Smooth muscle cell (in vitro differentiated cells): ENCODE measurements at regions not wholly inside any gene's neighbourhood (a gene's known extent, or its start where the extent isn't known, plus 50 kb on each side); places are given as distances from the start of the nearest gene placed in this dataset.
"Not testable (repeated sequence)": the region's sequence is repeated elsewhere in the genome, so short reads cannot be mapped to it uniquely, and the experiment has no call there.

Experiments
- DNase-seq: peaks from one replicate; lab custom pipeline; 2025; ENCODE audit not compliant: unreplicated experiment; lab: John Stamatoyannopoulos, UW
- H2AFZ ChIP-seq: fragments of 200-600 bp; sonication (generic); 2 replicates; pipeline ENCODE4 v1.6.0; 2016; ENCODE audit warnings: antibody characterized with exemption, low read depth, mild to moderate bottlenecking
- H3F3A ChIP-seq: fragments of 200-600 bp; sonication (generic); 2 replicates; pipeline ENCODE4 v1.6.0; 2017; ENCODE audit warnings: antibody characterized with exemption, low read depth
- H3K27ac ChIP-seq: fragments of 200-600 bp; sonication (generic); 2 replicates; pipeline ENCODE4 v1.5.1; 2016; ENCODE audit warnings: low read depth, mild to moderate bottlenecking
- H3K27me3 ChIP-seq: fragments of 200-600 bp; sonication (generic); 2 replicates; pipeline ENCODE4 v1.6.1; 2016; ENCODE audit warnings: low read depth, mild to moderate bottlenecking
- H3K36me3 ChIP-seq: fragments of 200-600 bp; sonication (generic); 2 replicates; pipeline ENCODE4 v1.5.1; 2016; ENCODE audit warnings: low read depth
- H3K4me1 ChIP-seq: fragments of 200-600 bp; sonication (generic); 2 replicates; pipeline ENCODE4 v1.5.1; 2016; ENCODE audit warnings: low read depth
- H3K4me2 ChIP-seq: fragments of 200-600 bp; sonication (generic); 2 replicates; pipeline ENCODE4 v1.6.0; 2016; ENCODE audit warnings: mild to moderate bottlenecking
- H3K4me3 ChIP-seq: fragments of 200-600 bp; sonication (generic); 2 replicates; pipeline ENCODE4 v1.5.1; 2016; ENCODE audit warnings: mild to moderate bottlenecking
- H3K79me2 ChIP-seq: fragments of 200-600 bp; sonication (generic); 2 replicates; pipeline ENCODE4 v1.6.0; 2016; ENCODE audit warnings: low read depth, mild to moderate bottlenecking
- H3K9ac ChIP-seq: fragments of 200-600 bp; sonication (generic); 2 replicates; pipeline ENCODE4 v1.6.0; 2016; ENCODE audit warnings: low read depth
- H3K9me3 ChIP-seq: fragments of 200-600 bp; sonication (generic); replicated peaks from 2 replicates; pipeline ENCODE4 v1.5.1; 2016; ENCODE audit warnings: low read depth
- H4K20me1 ChIP-seq: fragments of 200-600 bp; sonication (generic); 2 replicates; pipeline ENCODE4 v1.6.0; 2016; ENCODE audit warnings: low read depth
- WGBS: methylation state at CpG from one replicate; pipeline ENCODE4 v1.1.7; 2016; ENCODE audit warnings: low lambda C conversion rate; 5-methylcytosine and 5-hydroxymethylcytosine counted together
- TF ChIP-seq, protein P1 (sequence below): fragments of 200-600 bp; sonication (generic); IDR thresholded peaks from 2 replicates; pipeline ENCODE4 v1.5.1; 2017; ENCODE audit warnings: borderline replicate concordance, mild to moderate bottlenecking, antibody characterized with exemption; ENCODE audit not compliant: insufficient read depth, poor library complexity, severe bottlenecking

DNA sequence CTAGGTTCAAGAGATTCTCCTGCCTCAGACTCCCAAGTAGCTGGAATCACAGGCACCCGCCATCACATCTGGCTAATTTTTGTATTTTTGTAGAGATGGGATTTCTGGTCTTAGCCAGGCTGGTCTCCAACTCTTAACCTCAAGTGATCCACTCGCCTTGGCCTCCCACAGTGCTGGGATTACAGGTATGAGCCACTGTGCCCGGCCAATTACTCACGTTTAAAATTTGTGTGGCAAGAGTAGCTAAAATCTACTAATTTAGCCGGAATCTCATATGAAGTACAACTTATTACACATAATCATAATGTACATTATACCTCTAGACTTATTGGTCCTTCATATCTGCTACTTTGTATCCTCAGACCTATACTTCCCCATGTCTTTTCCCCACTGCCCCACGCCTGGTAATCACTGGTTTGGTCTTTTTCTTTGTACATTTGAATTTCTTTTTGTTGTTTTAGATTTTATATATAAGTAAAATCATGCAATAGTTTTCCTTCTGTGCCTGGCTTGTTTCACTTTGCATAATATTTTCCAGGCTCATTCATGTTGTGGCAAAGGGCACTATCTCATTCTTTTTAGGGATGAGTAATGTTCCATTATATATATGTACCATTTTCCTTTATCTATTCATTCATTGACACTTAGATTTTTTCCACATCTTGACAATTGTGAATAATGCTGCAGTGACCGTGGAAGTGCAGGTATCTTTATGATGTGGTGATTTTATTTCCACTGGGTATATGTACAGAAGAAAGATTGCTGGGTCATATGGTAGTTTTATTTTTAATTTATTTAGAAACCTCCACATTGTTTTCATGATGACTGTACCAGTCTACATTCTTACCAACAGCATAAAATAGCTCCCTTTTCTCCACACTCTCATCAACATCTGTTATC, 605.0 kb upstream of the CBLB start:
- TF ChIP-seq, protein P1, sequence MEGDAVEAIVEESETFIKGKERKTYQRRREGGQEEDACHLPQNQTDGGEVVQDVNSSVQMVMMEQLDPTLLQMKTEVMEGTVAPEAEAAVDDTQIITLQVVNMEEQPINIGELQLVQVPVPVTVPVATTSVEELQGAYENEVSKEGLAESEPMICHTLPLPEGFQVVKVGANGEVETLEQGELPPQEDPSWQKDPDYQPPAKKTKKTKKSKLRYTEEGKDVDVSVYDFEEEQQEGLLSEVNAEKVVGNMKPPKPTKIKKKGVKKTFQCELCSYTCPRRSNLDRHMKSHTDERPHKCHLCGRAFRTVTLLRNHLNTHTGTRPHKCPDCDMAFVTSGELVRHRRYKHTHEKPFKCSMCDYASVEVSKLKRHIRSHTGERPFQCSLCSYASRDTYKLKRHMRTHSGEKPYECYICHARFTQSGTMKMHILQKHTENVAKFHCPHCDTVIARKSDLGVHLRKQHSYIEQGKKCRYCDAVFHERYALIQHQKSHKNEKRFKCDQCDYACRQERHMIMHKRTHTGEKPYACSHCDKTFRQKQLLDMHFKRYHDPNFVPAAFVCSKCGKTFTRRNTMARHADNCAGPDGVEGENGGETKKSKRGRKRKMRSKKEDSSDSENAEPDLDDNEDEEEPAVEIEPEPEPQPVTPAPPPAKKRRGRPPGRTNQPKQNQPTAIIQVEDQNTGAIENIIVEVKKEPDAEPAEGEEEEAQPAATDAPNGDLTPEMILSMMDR, result no peak
- no peak overlapping the region for H3K4me3 ChIP-seq
- H3K4me1 ChIP-seq, result no peaks in the 10 kb centered on the region
- no peaks in the 10 kb centered on the region for H3K36me3 ChIP-seq
- H3K9me3 ChIP-seq, result no peaks in the 10 kb centered on the region
- H4K20me1 ChIP-seq, result no peaks in the 10 kb centered on the region
- no peak overlapping the region for H3K4me2 ChIP-seq
- no peak overlapping the region for H2AFZ ChIP-seq
- H3F3A ChIP-seq, result no peaks in the 10 kb centered on the region
- DNase-seq, result no peak
- H3K27me3 ChIP-seq, result no peaks in the 10 kb centered on the region
- H3K27ac ChIP-seq, result no peak overlapping the region
- WGBS, result 92% methylated on average over 7 of the region's 7 CpGs
- H3K79me2 ChIP-seq, result no peaks in the 10 kb centered on the region
- H3K9ac ChIP-seq, result no peak overlapping the region

DNA sequence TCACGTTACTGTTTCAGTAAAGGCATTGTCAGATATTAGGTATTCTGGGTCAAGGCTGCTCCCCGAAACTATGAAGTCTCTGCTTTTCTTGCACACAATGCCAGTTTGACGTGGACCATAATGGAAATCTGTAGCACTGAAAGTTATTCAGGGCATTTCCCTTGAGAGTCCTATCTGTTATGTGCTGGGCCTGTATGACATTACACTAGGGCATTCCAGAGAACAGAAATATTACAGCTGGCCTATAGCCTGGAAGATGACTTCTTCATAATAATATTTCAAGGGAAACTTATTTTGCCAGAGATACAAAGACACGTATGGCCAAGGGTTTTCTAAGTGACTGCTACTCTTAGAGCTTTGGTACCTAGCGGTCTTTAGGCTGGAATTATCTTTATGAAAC, 613.6 kb upstream of the CBLB start:
- Histone ChIP-seq H3K4me2 (no peak overlapping the region), H3K79me2 (no peaks in the 10 kb centered on the region), H3K27me3 (no peaks in the 10 kb centered on the region), H3K4me1 (no peaks in the 10 kb centered on the region), H2AFZ (no peak overlapping the region), H3F3A (no peaks in the 10 kb centered on the region), H3K27ac (no peak overlapping the region), H3K9me3 (no peaks in the 10 kb centered on the region), H3K9ac (no peak overlapping the region), H4K20me1 (no peaks in the 10 kb centered on the region), H3K36me3 (no peaks in the 10 kb centered on the region), H3K4me3 (no peak overlapping the region)
- DNase-seq, result no peak
- WGBS, result 96% methylated on average over 5 of the region's 5 CpGs
- TF ChIP-seq, protein P1, result no peak

DNA sequence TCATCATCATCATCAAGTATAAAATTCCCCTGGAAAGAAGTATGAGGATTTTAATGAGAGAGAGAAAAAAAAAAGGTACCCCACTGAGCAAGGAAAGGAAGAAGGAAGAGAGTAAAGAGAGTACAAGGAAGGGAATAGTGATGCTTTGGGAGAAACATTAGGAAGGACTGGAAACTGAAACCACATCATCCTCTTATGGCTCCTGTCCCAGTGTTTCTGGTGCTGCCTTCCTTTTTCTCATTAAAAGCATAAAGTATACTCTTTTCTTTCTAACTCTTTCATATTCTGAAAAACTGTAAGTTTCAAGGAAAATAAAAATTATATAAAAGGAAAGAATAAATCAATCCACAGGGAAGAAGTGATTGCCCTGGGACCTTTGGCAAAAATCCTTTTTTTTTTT, 616.4 kb upstream of the CBLB start:
- Histone ChIP-seq H3K4me3 (no peak overlapping the region), H4K20me1 (no peaks in the 10 kb centered on the region), H3K9ac (no peak overlapping the region), H3K27me3 (no peaks in the 10 kb centered on the region), H3K4me1 (no peaks in the 10 kb centered on the region), H3K79me2 (no peaks in the 10 kb centered on the region), H3F3A (no peaks in the 10 kb centered on the region), H3K36me3 (no peaks in the 10 kb centered on the region), H3K9me3 (no peaks in the 10 kb centered on the region), H3K4me2 (no peak overlapping the region), H2AFZ (no peak overlapping the region), H3K27ac (no peak overlapping the region)
- TF ChIP-seq, protein P1, result no peak
- no peak for DNase-seq

DNA sequence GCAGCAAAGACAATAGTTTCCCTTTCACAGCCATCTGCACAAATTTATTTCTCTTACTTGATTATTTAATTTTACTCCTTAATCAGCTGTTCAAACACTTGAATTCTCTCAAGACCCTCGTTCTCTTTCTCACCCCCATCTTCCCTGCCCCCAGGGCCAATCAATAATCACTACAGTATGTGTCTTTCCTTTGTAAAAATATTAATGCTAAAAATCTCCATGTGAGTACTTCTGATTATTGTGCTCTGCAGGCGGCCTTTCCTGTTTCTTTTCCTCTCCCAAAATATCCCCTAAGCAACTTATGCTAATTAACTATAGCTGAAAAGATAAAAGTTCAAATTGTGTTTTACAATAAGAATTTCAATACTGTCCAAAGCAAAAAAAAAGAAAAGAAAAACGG, 617.0 kb upstream of the CBLB start:
- Histone ChIP-seq H4K20me1 (no peaks in the 10 kb centered on the region), H3K9me3 (no peaks in the 10 kb centered on the region), H3K4me3 (no peak overlapping the region), H3K36me3 (no peaks in the 10 kb centered on the region), H2AFZ (peak overlapping the region; percentile 19), H3K4me2 (no peak overlapping the region), H3K27ac (no peak overlapping the region), H3K79me2 (no peaks in the 10 kb centered on the region), H3K4me1 (no peaks in the 10 kb centered on the region), H3K9ac (no peak overlapping the region), H3K27me3 (no peaks in the 10 kb centered on the region), H3F3A (no peaks in the 10 kb centered on the region)
- 73% methylated on average over 3 of the region's 3 CpGs for WGBS
- TF ChIP-seq, protein P1, result no peak
- no peak for DNase-seq

DNA sequence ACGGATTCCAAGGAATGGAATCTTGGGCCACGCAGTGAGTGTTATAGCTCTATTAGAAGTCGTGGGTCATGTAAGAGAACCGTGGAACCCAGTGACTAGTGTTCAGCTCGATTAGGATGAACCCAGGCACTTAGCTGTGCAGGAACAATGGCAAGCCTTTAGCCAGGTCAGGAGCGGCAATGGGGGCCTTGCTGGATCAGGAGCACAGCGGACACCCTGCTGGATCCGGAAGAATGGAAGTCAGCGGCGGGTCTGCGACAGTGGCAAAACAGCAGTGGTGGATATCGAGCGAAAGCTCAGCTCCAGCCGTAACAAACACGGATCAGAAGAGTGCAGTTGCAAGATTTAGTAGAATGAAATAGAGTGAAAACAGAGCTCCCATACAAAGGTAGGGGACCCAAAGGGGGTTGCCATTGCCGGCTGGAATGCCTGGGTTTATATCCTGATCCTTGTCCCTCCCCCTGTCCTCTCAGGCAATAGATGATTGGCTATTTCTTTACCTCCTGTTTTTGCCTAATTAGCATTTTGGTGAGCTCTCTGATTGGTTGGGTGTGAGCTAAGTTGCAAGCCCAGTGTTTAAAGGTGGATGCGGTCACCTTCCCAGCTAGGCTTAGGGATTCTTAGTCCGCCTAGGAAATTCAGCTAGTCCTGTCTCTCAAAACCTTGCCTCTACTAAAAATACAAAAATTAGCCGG, 618.3 kb upstream of the CBLB start:
- not testable (repeated sequence) for H3K36me3 ChIP-seq, H3K9ac ChIP-seq, H3K27me3 ChIP-seq, H3K27ac ChIP-seq, H2AFZ ChIP-seq, H3K79me2 ChIP-seq, H3K4me2 ChIP-seq, H4K20me1 ChIP-seq, H3K9me3 ChIP-seq, H3K4me1 ChIP-seq, H3K4me3 ChIP-seq, DNase-seq, H3F3A ChIP-seq
- WGBS, result 92% methylated on average over 19 of the region's 19 CpGs
